Nephron progenitor cell (in vitro differentiated cells): ENCODE measurements at regions not wholly inside any gene's neighbourhood (a gene's known extent, or its start where the extent isn't known, plus 50 kb on each side); places are given as distances from the start of the nearest gene placed in this dataset.

Experiments used
- DNase-seq: peaks from one replicate; pipeline ENCODE4 v3.0.0; 2021
- H3K27ac Mint-ChIP-seq: 2 replicates; pipeline ENCODE4 v1.8.0; 2021; ENCODE audit warnings: mild to moderate bottlenecking, moderate library complexity, mixed read lengths
- H3K27me3 Mint-ChIP-seq: 2 replicates; pipeline ENCODE4 v1.8.0; 2021; ENCODE audit warnings: mild to moderate bottlenecking, low read depth, mixed read lengths; ENCODE audit not compliant: poor library complexity
- H3K36me3 Mint-ChIP-seq: 2 replicates; pipeline ENCODE4 v1.8.0; 2021; ENCODE audit warnings: low read depth, mixed read lengths
- H3K4me1 Mint-ChIP-seq: 2 replicates; pipeline ENCODE4 v1.8.0; 2021; ENCODE audit warnings: mixed read lengths
- H3K4me3 Mint-ChIP-seq: 2 replicates; pipeline ENCODE4 v1.8.0; 2021; ENCODE audit warnings: mild to moderate bottlenecking, moderate library complexity, mixed read lengths
- H3K9me3 Mint-ChIP-seq: 2 replicates; pipeline ENCODE4 v1.8.0; 2021; ENCODE audit warnings: mild to moderate bottlenecking, moderate library complexity, mixed read lengths
- CTCF ChIP-seq: fragments of 200-600 bp; sonication (generic); IDR thresholded peaks from 2 replicates; pipeline ENCODE4 v1.5.0; 2021; ENCODE audit warnings: antibody characterized with exemption

GRCh38 chr5:166862581-166862980 lies 1428.9 kb upstream of the WWC1 start:
- H3K36me3 Mint-ChIP-seq, result no peaks in the 10 kb centered on the region
- H3K27me3 Mint-ChIP-seq, result no peaks in the 10 kb centered on the region
- no peak for TF ChIP-seq CTCF
- H3K4me1 Mint-ChIP-seq, result peaks cover 7% of the 10 kb centered on the region
- H3K4me3 Mint-ChIP-seq, result no peak overlapping the region
- no peak for DNase-seq
- H3K27ac Mint-ChIP-seq, result no peak overlapping the region
- no peaks in the 10 kb centered on the region for H3K9me3 Mint-ChIP-seq

- Mint-ChIP-seq H3K27me3 (no peaks in the 10 kb centered on the region), H3K4me1 (peaks cover 7% of the 10 kb centered on the region), H3K27ac (no peak overlapping the region)
Observed at GRCh38 chr5:166865206-166865605, 1426.2 kb upstream of the WWC1 start.

GRCh38 chr5:166880456-166880855 lies 1411.0 kb upstream of the WWC1 start:
- no peak for DNase-seq
- Mint-ChIP-seq H3K27ac (no peak overlapping the region), H3K4me3 (no peak overlapping the region), H3K9me3 (peaks cover 4% of the 10 kb centered on the region), H3K27me3 (no peaks in the 10 kb centered on the region), H3K36me3 (no peaks in the 10 kb centered on the region), H3K4me1 (peaks cover 13% of the 10 kb centered on the region)
- TF ChIP-seq CTCF, result no peak

More at GRCh38 chr5:166865206-166865605, 1426.2 kb upstream of the WWC1 start:
- Mint-ChIP-seq H3K9me3 (no peaks in the 10 kb centered on the region), H3K36me3 (no peaks in the 10 kb centered on the region), H3K4me3 (no peak overlapping the region)
- TF ChIP-seq CTCF, result no peak
- DNase-seq, result no peak

- Mint-ChIP-seq H3K9me3 (peaks cover 4% of the 10 kb centered on the region), H3K27ac (no peak overlapping the region), H3K4me1 (peaks cover 13% of the 10 kb centered on the region), H3K27me3 (no peaks in the 10 kb centered on the region), H3K4me3 (no peak overlapping the region), H3K36me3 (no peaks in the 10 kb centered on the region)
- DNase-seq, result no peak
- no peak for TF ChIP-seq CTCF
Observed at GRCh38 chr5:166881802-166882201, 1409.6 kb upstream of the WWC1 start.

GRCh38 chr5:166883016-166883415 lies 1408.4 kb upstream of the WWC1 start:
- Mint-ChIP-seq H3K36me3 (no peaks in the 10 kb centered on the region), H3K27ac (no peak overlapping the region), H3K4me1 (peaks cover 13% of the 10 kb centered on the region), H3K27me3 (no peaks in the 10 kb centered on the region), H3K4me3 (no peak overlapping the region), H3K9me3 (no peaks in the 10 kb centered on the region)
- TF ChIP-seq CTCF, result no peak
- no peak for DNase-seq

- peaks cover 3% of the 10 kb centered on the region for H3K9me3 Mint-ChIP-seq
- DNase-seq, result no peak
- H3K27me3 Mint-ChIP-seq, result peaks cover 4% of the 10 kb centered on the region
- no peak overlapping the region for H3K27ac Mint-ChIP-seq
- no peaks in the 10 kb centered on the region for H3K36me3 Mint-ChIP-seq
- TF ChIP-seq CTCF, result no peak
- peaks cover 8% of the 10 kb centered on the region for H3K4me1 Mint-ChIP-seq
- no peak overlapping the region for H3K4me3 Mint-ChIP-seq
Observed at GRCh38 chr5:166898166-166898565, 1393.3 kb upstream of the WWC1 start.
